Mesenchymal stem cell (in vitro differentiated cells and primary cell): ENCODE measurements at regions not wholly inside any gene's neighbourhood (a gene's known extent, or its start where the extent isn't known, plus 50 kb on each side); places are given as distances from the start of the nearest gene placed in this dataset.

Experiments used
- DNase-seq: peaks from one replicate; pipeline ENCODE4 v3.0.0-alpha.2; 2013
- H2AFZ ChIP-seq: one replicate; pipeline ENCODE4 v1.6.1; 2013; ENCODE audit warnings: low read depth, mild to moderate bottlenecking, control low read depth, inconsistent platforms, low read length, moderate library complexity
- H2AK5ac ChIP-seq: 2 replicates; pipeline ENCODE4 v1.6.1; 2013; ENCODE audit warnings: low read length, moderate library complexity, mild to moderate bottlenecking, inconsistent platforms; ENCODE audit not compliant: severe bottlenecking
- H2BK120ac ChIP-seq: one replicate; pipeline ENCODE4 v1.6.1; 2013; ENCODE audit warnings: low read depth, mild to moderate bottlenecking, inconsistent platforms, low read length, moderate library complexity
- H2BK12ac ChIP-seq, 2 experiments: one replicate each; pipeline ENCODE4 v1.6.1; 2013; ENCODE audit warnings: inconsistent platforms in 2 of 2, low read length in 2 of 2, mild to moderate bottlenecking in 2 of 2, moderate library complexity in 2 of 2, control low read depth in 1 of 2
- H2BK15ac ChIP-seq: one replicate; pipeline ENCODE4 v1.6.1; 2013; ENCODE audit warnings: mild to moderate bottlenecking, low read depth, inconsistent platforms; ENCODE audit not compliant: poor library complexity, severe bottlenecking
- H2BK5ac ChIP-seq: 2 replicates; pipeline ENCODE4 v1.6.1; 2013; ENCODE audit warnings: low read depth, mild to moderate bottlenecking, low read length, control low read depth, inconsistent platforms; ENCODE audit not compliant: poor library complexity, severe bottlenecking
- H3K14ac ChIP-seq, 2 experiments: one replicate each; pipeline ENCODE4 v1.6.1; 2013; ENCODE audit warnings: inconsistent platforms in 2 of 2, low read length in 2 of 2, control low read depth in 1 of 2, mild to moderate bottlenecking in 1 of 2, moderate library complexity in 1 of 2
- H3K18ac ChIP-seq, 2 experiments: one replicate each; pipeline ENCODE4 v1.6.1; 2013; ENCODE audit warnings: inconsistent platforms in 2 of 2, low read length in 2 of 2, control low read depth in 1 of 2, low read depth in 1 of 2, mild to moderate bottlenecking in 1 of 2
- H3K23ac ChIP-seq, 2 experiments: one replicate each; pipeline ENCODE4 v1.6.1; 2013; ENCODE audit warnings: inconsistent platforms in 2 of 2, low read length in 2 of 2, mild to moderate bottlenecking in 2 of 2, moderate library complexity in 2 of 2, control low read depth in 1 of 2
- H3K27ac ChIP-seq: 2 replicates; pipeline ENCODE4 v1.5.1; 2013; ENCODE audit warnings: mild to moderate bottlenecking, moderate library complexity, low read length, control low read depth, inconsistent platforms; ENCODE audit not compliant: poor library complexity, severe bottlenecking
- H3K27me3 ChIP-seq, 2 experiments: 2 replicates each; pipeline versions ENCODE4 v1.6.1 to v1.7.0; 2013; ENCODE audit warnings: low read length in 2 of 2, mild to moderate bottlenecking in 2 of 2, moderate library complexity in 2 of 2, control low read depth in 1 of 2, inconsistent platforms in 1 of 2; ENCODE audit not compliant: control insufficient read depth in 1 of 2, insufficient read depth in 1 of 2
- H3K36me3 ChIP-seq, 2 experiments: 2 replicates each; pipeline versions ENCODE4 v1.6.1 to v1.7.0; 2013; ENCODE audit warnings: low read length in 2 of 2, control low read depth in 1 of 2, inconsistent platforms in 1 of 2, low read depth in 1 of 2, mild to moderate bottlenecking in 1 of 2; ENCODE audit not compliant: insufficient read depth in 2 of 2, control insufficient read depth in 1 of 2
- H3K4ac ChIP-seq, 2 experiments: one replicate each; pipeline ENCODE4 v1.6.1; 2013; ENCODE audit warnings: inconsistent platforms in 2 of 2, low read length in 2 of 2, mild to moderate bottlenecking in 2 of 2, moderate library complexity in 2 of 2, control low read depth in 1 of 2, low read depth in 1 of 2
- H3K4me1 ChIP-seq: 2 replicates; pipeline ENCODE4 v1.6.1; 2013; ENCODE audit warnings: low read depth, low read length, control low read depth; ENCODE audit not compliant: control insufficient read depth, insufficient read depth
- H3K4me2 ChIP-seq: 2 replicates; pipeline ENCODE4 v1.6.1; 2013; ENCODE audit warnings: low read length, mild to moderate bottlenecking, inconsistent platforms; ENCODE audit not compliant: poor library complexity, severe bottlenecking
- H3K4me3 ChIP-seq, 2 experiments: 2 replicates each; pipeline versions ENCODE4 v1.5.1 to v1.7.0; 2013; ENCODE audit warnings: low read length in 2 of 2, mild to moderate bottlenecking in 2 of 2, control low read depth in 1 of 2, low read depth in 1 of 2; ENCODE audit not compliant: insufficient read depth in 1 of 2
- H3K79me1 ChIP-seq: replicated peaks from 2 replicates; pipeline ENCODE4 v1.6.1; 2013; ENCODE audit warnings: mild to moderate bottlenecking, control low read depth, low read length, inconsistent platforms; ENCODE audit not compliant: poor library complexity, severe bottlenecking
- H3K9ac ChIP-seq: 2 replicates; pipeline ENCODE4 v1.7.0; 2013; ENCODE audit warnings: mild to moderate bottlenecking, low read length, moderate library complexity
- H3K9me3 ChIP-seq: 2 replicates; pipeline ENCODE4 v1.7.0; 2013; ENCODE audit warnings: mild to moderate bottlenecking, low read length; ENCODE audit not compliant: control insufficient read depth
- H4K8ac ChIP-seq: one replicate; pipeline ENCODE4 v1.6.1; 2013; ENCODE audit warnings: inconsistent platforms, mild to moderate bottlenecking, low read length, moderate library complexity
- H4K91ac ChIP-seq: one replicate; pipeline ENCODE4 v1.6.1; 2013; ENCODE audit warnings: mild to moderate bottlenecking, low read length, inconsistent platforms
- WGBS: methylation state at CpG from one replicate; pipeline ENCODE4 v1.1.7; 2013; ENCODE audit warnings: mixed read lengths; 5-methylcytosine and 5-hydroxymethylcytosine counted together

- Histone ChIP-seq H3K4me3 (no peak overlapping the region), H2BK12ac (no peak overlapping the region), H2AFZ (no peak overlapping the region), H3K9me3 (no peaks in the 10 kb centered on the region), H3K18ac (no peak overlapping the region), H3K14ac (no peak overlapping the region), H3K4ac (no peak overlapping the region), H2BK120ac (no peak overlapping the region), H3K79me1 (no peaks in the 10 kb centered on the region), H3K4me1 (no peaks in the 10 kb centered on the region), H4K91ac (no peak overlapping the region), H3K9ac (no peak overlapping the region), H2AK5ac (no peak overlapping the region), H2BK5ac (no peak overlapping the region), H3K36me3 (no peaks in the 10 kb centered on the region), H3K27ac (no peak overlapping the region), H3K27me3 (no peaks in the 10 kb centered on the region), H4K8ac (no peak overlapping the region), H3K4me2 (no peak overlapping the region), H3K23ac (no peak overlapping the region), H2BK15ac (no peak overlapping the region)
- 96% methylated on average over 19 of the region's 19 CpGs for WGBS
- DNase-seq, result no peak
Measured at GRCh38 chr2:167544602-167545001, 656.3 kb downstream of the XIRP2 start.

GRCh38 chr2:167543721-167544120, 655.4 kb downstream of the XIRP2 start:
- H3K18ac ChIP-seq, result no peak overlapping the region
- 97% methylated on average over 3 of the region's 4 CpGs for WGBS
- no peaks in the 10 kb centered on the region for H3K27me3 ChIP-seq
- H2BK15ac ChIP-seq, result no peak overlapping the region
- no peak overlapping the region for H4K91ac ChIP-seq
- no peaks in the 10 kb centered on the region for H3K79me1 ChIP-seq
- H3K36me3 ChIP-seq, result no peaks in the 10 kb centered on the region
- no peak overlapping the region for H2BK12ac ChIP-seq
- no peak overlapping the region for H3K4me2 ChIP-seq
- no peak overlapping the region for H3K23ac ChIP-seq
- no peak overlapping the region for H4K8ac ChIP-seq
- H3K4ac ChIP-seq, result no peak overlapping the region
- H3K4me3 ChIP-seq, result no peak overlapping the region
- no peaks in the 10 kb centered on the region for H3K9me3 ChIP-seq
- H3K27ac ChIP-seq, result no peak overlapping the region
- no peak overlapping the region for H2AFZ ChIP-seq
- H2BK120ac ChIP-seq, result no peak overlapping the region
- no peak overlapping the region for H2AK5ac ChIP-seq
- H3K14ac ChIP-seq, result no peak overlapping the region
- no peak overlapping the region for H2BK5ac ChIP-seq
- no peak for DNase-seq
- H3K9ac ChIP-seq, result no peak overlapping the region
- H3K4me1 ChIP-seq, result no peaks in the 10 kb centered on the region

- no peak overlapping the region for H4K91ac ChIP-seq
- no peaks in the 10 kb centered on the region for H3K36me3 ChIP-seq
- H2BK120ac ChIP-seq, result no peak overlapping the region
- no peaks in the 10 kb centered on the region for H3K4me1 ChIP-seq
- DNase-seq, result no peak
- H3K27ac ChIP-seq, result no peak overlapping the region
- H2AFZ ChIP-seq, result no peak overlapping the region
- no peak overlapping the region for H2BK5ac ChIP-seq
- no peak overlapping the region for H3K23ac ChIP-seq
- H2BK12ac ChIP-seq, result no peak overlapping the region
- H3K9ac ChIP-seq, result no peak overlapping the region
- H4K8ac ChIP-seq, result no peak overlapping the region
- 99% methylated on average over 4 of the region's 4 CpGs for WGBS
- no peak overlapping the region for H3K4me3 ChIP-seq
- no peak overlapping the region for H3K4me2 ChIP-seq
- H3K27me3 ChIP-seq, result no peaks in the 10 kb centered on the region
- H3K4ac ChIP-seq, result no peak overlapping the region
- no peaks in the 10 kb centered on the region for H3K9me3 ChIP-seq
- H2BK15ac ChIP-seq, result no peak overlapping the region
- no peak overlapping the region for H2AK5ac ChIP-seq
- H3K18ac ChIP-seq, result no peak overlapping the region
- H3K14ac ChIP-seq, result no peak overlapping the region
- H3K79me1 ChIP-seq, result no peaks in the 10 kb centered on the region
Measured at GRCh38 chr2:167537743-167538142, 649.5 kb downstream of the XIRP2 start.

- Histone ChIP-seq H4K8ac (no peak overlapping the region), H3K4me2 (no peak overlapping the region), H3K23ac (no peak overlapping the region), H2BK5ac (no peak overlapping the region), H3K9me3 (no peaks in the 10 kb centered on the region), H3K27ac (no peak overlapping the region), H2BK12ac (no peak overlapping the region), H3K4ac (no peak overlapping the region), H3K18ac (no peak overlapping the region), H3K27me3 (no peaks in the 10 kb centered on the region), H2BK15ac (no peak overlapping the region), H3K79me1 (no peaks in the 10 kb centered on the region), H2AFZ (no peak overlapping the region), H4K91ac (no peak overlapping the region), H3K9ac (no peak overlapping the region), H2AK5ac (no peak overlapping the region), H3K4me1 (no peaks in the 10 kb centered on the region), H3K4me3 (no peak overlapping the region), H3K14ac (no peak overlapping the region), H2BK120ac (no peak overlapping the region), H3K36me3 (no peaks in the 10 kb centered on the region)
- 89% methylated on average over 1 of the region's 1 CpG for WGBS
- no peak for DNase-seq
Measured at GRCh38 chr2:167534443-167534842, 646.2 kb downstream of the XIRP2 start.
